ENCODE measurements at regions not wholly inside any gene's neighbourhood (a gene's known extent, or its start where the extent isn't known, plus 50 kb on each side); places are given as distances from the start of the nearest gene placed in this dataset.

- no peak for DNase-seq
Observed at GRCh38 chr11:112357488-112357887, 96.8 kb upstream of the PLET1 start.

DNA sequence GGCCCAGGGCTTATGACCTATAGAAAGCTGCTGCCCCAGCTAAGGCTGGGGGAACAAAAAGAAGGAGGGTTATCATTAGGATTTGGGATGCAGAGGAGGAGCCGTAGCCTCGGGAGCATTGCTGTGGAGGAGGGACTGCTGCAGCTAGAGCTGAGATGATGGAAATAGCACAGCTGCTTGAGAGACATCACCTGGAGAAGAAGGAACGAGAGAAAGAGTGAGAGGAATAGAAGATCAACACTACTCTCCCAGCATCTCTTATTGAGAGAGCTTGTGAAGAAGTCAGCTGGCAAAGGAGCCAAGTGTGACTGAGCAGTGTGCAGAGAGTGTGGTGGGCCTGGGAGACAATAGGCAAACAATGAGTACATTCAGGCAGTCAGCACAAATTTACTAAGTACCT lies 100.7 kb upstream of the PLET1 start:
- DNase-seq = no peak

DNA sequence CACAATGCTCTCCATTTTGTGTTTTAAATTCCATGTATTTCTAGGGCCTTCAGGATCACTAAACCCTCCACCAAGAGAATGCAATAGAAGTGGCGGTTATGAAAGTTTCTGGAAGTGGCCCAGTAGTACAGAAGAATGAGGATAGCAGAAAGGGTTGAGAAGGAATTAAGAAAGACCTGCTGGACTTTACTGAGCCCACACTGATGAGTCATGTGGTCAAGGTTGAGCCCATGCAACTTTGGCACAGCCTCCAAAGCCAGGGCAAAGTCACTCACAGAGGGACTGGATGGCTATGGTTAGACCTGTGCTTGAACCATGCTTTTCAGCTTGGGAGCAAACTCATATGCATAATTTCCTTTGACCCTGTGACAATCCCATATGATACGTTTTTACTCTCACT lies 102.9 kb upstream of the PLET1 start:
- DNase-seq = no peak

- no peak for DNase-seq
Observed at GRCh38 chr11:112364962-112365481, 104.4 kb upstream of the PLET1 start.

GRCh38 chr11:112366012-112366411 lies 105.4 kb upstream of the PLET1 start:
- DNase-seq = no peak

DNA sequence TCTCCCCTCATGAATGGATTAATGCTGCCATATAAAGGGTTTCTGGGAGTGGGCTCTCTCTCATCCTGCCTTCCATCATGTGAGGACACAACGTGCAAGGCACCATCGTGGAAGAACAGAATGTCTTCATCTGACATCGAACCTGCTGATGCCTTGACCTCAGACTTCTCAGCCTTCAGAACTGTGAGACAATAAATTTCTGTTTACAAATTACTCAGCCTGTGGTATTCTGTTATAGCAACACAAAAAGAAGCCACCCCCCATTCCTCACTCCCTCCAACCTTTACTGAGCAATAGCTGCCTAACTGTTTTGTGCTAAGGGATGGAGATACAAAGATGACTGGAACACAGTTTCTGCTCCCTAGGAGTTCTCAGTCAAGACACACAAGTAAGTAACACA lies 106.1 kb upstream of the PLET1 start:
- no peak for DNase-seq

DNA sequence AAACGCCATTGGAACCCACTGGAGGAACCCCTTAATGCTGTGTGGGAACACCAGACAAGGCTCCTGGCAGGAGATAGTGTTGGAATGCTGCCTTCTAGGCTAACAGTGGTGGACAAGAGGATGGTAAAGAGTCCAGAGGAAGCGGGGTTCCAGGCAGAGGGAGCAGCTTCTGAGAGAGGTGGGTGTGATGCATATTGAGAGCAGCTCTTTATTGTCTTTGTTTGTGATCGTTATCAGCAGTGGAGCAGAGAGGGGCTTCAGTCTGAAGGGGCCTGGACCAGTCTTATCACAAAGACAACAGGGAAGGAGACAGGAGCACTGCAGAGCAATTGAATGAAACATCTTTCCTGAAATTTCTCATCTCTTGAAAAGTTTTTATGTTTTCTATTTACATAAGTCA lies 106.8 kb upstream of the PLET1 start:
- no peak for DNase-seq

DNA sequence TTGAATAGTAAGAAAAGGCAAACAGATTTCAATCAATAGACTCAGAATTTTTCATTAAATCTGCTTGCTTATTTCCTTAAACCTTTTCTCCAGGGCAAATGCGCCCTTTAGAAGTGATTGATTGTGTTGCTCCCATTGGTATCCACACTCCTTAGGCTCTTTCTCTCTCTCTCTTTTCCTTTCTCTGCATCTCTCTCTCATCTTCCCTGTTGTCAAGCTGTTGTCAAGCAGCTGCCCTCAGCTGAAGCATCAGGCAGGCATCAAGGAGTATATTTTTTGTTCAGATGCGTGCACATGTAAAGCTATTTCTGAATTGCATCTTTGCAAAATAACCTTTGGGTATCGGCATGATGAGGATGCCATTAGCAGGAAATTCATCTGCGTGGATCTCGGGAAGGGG lies 107.2 kb upstream of the PLET1 start:
- no peak for DNase-seq

- no peak for DNase-seq
Observed at GRCh38 chr11:112368381-112368780, 107.7 kb upstream of the PLET1 start.

DNA sequence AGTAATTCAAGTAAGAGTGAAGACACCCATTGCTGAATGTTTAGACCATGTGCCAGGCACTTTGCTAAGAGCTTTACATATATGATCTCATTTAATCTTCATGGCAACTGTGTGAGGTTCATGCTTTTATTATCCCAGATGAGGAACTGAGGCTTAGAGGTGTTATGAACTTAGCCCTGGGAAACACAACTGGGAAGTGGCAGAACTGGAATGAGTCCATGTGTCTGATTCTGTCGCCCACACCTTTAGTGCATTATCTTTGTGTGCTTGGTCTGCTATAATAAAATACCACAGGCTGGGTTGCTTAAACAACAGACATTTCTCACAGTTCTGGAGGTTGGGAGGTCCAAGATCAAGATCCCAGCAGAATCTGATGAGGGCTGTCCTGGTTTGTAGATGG lies 108.7 kb upstream of the PLET1 start:
- no peak for DNase-seq

DNA sequence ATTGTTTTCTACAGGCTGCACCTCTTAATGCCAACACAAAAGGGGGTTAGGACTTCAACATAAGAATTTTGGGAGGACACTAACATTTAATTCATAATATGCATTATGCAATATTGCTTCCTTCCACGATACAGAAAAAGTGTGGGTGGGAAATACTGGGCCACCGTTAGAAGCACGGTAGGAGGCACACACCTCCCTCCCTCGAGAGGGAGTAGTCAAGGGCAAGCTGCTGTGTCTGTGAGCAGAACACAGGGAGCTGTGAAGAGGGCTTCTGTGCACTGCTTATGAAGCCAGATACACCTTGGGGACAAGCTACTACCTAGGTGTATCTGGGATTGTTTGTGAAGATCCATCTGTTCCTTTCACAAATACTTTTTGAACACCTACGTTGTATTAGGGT lies 109.3 kb upstream of the PLET1 start:
- DNase-seq = no peak

DNA sequence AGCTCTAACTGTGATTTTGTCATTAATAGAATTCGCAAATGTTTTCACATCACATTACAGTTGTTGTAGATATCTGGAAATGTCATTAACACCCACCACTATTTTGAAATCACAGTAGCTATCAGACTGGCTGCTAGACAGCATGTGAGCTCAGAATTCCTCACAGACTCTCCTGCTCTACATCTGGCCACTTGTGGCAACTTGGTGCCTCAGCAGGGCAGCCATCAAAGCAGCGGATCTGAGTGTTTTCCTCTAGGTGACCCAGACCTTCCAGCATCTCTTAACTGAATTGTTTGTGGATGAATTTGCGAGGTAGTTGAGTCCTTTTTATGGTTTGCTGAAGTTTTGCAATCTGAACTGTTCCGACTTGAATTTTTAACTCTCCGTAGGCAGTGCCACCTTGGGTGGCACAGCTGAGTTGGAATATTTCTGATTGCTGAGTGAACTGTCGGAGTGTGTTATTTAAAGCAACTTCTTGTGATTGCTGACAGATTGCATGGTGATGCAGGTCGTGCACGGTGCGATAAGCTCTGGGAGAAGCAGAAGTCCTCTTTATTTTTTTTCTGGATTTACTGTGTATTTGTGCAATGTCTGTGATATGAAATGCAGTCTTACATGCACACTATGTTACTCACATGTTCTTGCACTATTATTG lies 114.0 kb upstream of the PLET1 start:
- DNase-seq = no peak

GRCh38 chr11:112377946-112378345 lies 117.3 kb upstream of the PLET1 start:
- DNase-seq = no peak

- DNase-seq = no peak
Observed at GRCh38 chr11:112380464-112380863, 119.8 kb upstream of the PLET1 start.

- no peak for DNase-seq
Observed at GRCh38 chr11:112381578-112381977, 120.9 kb upstream of the PLET1 start.

- no peak for DNase-seq
Observed at GRCh38 chr11:112382561-112382960, 121.9 kb upstream of the PLET1 start.

DNA sequence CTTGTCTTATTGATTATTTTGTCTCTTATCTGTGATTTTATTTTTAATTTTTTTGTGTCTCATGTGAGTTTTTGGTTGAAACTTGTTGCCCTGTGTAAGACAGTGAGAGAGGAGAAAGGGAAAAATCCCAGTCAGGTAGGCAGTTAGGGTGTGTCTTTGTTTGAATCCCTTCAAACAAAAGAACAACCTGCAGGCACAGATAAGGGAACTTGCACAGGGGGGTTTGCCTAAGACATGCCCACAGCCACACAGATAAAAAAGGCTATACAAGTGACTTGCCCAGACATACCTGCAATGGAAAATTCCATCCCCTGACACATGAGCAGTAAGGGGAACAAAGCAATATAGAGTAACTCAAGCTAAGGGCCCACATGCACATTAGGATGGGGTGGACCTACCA lies 127.8 kb upstream of the PLET1 start:
- DNase-seq = no peak

GRCh38 chr11:112391086-112391485 lies 130.4 kb upstream of the PLET1 start:
- DNase-seq = no peak

GRCh38 chr11:112392904-112393303 lies 132.2 kb upstream of the PLET1 start:
- no peak for DNase-seq

GRCh38 chr11:112394304-112394703 lies 133.6 kb upstream of the PLET1 start:
- no peak for DNase-seq

- DNase-seq = no peak
Observed at GRCh38 chr11:112396076-112396475, 135.4 kb upstream of the PLET1 start.

- DNase-seq = no peak
Observed at GRCh38 chr11:112398798-112399478, 138.3 kb upstream of the PLET1 start.

- no peak for DNase-seq
Observed at GRCh38 chr11:112400476-112401014, 139.9 kb upstream of the PLET1 start.

- no peak for DNase-seq
Observed at GRCh38 chr11:112401036-112401769, 140.5 kb upstream of the PLET1 start.

All from NCI-H524 treated with DMSO at 0.1 percent for 48 hours (cell line).